Gastrocnemius medialis (tissue), 4 donors: ENCODE measurements at regions not wholly inside any gene's neighbourhood (a gene's known extent, or its start where the extent isn't known, plus 50 kb on each side); places are given as distances from the start of the nearest gene placed in this dataset.
"Not testable (repeated sequence)": the region's sequence is repeated elsewhere in the genome, so short reads cannot be mapped to it uniquely, and the experiment has no call there.

ENCODE experiments used
- ATAC-seq, 2 donors: fragments of 150-250 bp; one replicate each; pipeline ENCODE4 v1.9.1; 2016
- DNase-seq, 2 donors: peaks; one replicate each; pipeline ENCODE4 v3.0.0-alpha.2; 2019
- H3K27ac ChIP-seq, 4 donors: fragments of 200-600 bp; sonication (generic); 1 replicate in 1 of 4; 2 replicates in 3 of 4; pipeline ENCODE4 v1.5.1; 2016 to 2018; ENCODE audit warnings: mild to moderate bottlenecking in 2 of 4, moderate library complexity in 1 of 4
- H3K27me3 ChIP-seq, 3 donors: fragments of 200-600 bp; sonication (generic) in 2 of 3; 1 replicate in 1 of 3; 2 replicates in 2 of 3; pipeline versions ENCODE4 v1.5.1 to v1.6.0; 2016 to 2019; ENCODE audit warnings: mild to moderate bottlenecking in 1 of 3, moderate library complexity in 1 of 3
- H3K36me3 ChIP-seq, 2 donors: fragments of 200-600 bp; sonication (generic) in 1 of 2; one replicate each; pipeline ENCODE4 v1.5.1; 2017 to 2018
- H3K4me1 ChIP-seq, 2 donors: fragments of 200-600 bp; sonication (generic) in 1 of 2; one replicate each; pipeline ENCODE4 v1.5.1; 2016 to 2017; ENCODE audit warnings: mild to moderate bottlenecking in 2 of 2
- H3K4me3 ChIP-seq, 4 donors: fragments of 200-600 bp; sonication (generic) in 3 of 4; 1 replicate in 1 of 4; 2 replicates in 3 of 4; pipeline ENCODE4 v1.5.1; 2016 to 2019; ENCODE audit warnings: mild to moderate bottlenecking in 2 of 4
- H3K9me3 ChIP-seq, 3 donors: fragments of 200-600 bp; sonication (generic) in 2 of 3; 1 replicate in 1 of 3; 2 replicates in 2 of 3; pipeline ENCODE4 v1.5.1; 2016 to 2019
- POLR2A ChIP-seq, 2 donors: fragments of 450-650 bp; IDR thresholded peaks; one replicate each; pipeline ENCODE4 v1.6.1; 2017; ENCODE audit warnings: antibody characterized with exemption in 2 of 2, mild to moderate bottlenecking in 2 of 2, moderate library complexity in 2 of 2
- in situ Hi-C, 4 donors: fragments of 200-750 bp; cut with MboI; loops; one replicate each; pipeline versions ENCODE4 v1.15.0 to v1.8.0; 2017; ENCODE audit warnings: low sequenced_read_pairs in 4 of 4
- intact Hi-C: fragments of 100-400 bp; cut with DNase I; formaldehyde crosslinking; loops from one replicate; pipeline ENCODE4 v1.15.1; 2023; ENCODE audit warnings: low total_unique reads
- TF ChIP-seq, protein P1 (sequence below), 5 experiments: fragments of 450-650 bp in 3 of 5; fragments of 200-600 bp in 2 of 5; sonication (generic) in 2 of 5; IDR thresholded peaks in 4 of 5; conservative IDR thresholded peaks in 1 of 5; 1 replicate in 4 of 5; 2 replicates in 1 of 5; pipeline ENCODE4 v1.5.1; 2016 to 2019; ENCODE audit warnings: antibody characterized with exemption in 5 of 5, mild to moderate bottlenecking in 3 of 5, moderate library complexity in 3 of 5

DNA sequence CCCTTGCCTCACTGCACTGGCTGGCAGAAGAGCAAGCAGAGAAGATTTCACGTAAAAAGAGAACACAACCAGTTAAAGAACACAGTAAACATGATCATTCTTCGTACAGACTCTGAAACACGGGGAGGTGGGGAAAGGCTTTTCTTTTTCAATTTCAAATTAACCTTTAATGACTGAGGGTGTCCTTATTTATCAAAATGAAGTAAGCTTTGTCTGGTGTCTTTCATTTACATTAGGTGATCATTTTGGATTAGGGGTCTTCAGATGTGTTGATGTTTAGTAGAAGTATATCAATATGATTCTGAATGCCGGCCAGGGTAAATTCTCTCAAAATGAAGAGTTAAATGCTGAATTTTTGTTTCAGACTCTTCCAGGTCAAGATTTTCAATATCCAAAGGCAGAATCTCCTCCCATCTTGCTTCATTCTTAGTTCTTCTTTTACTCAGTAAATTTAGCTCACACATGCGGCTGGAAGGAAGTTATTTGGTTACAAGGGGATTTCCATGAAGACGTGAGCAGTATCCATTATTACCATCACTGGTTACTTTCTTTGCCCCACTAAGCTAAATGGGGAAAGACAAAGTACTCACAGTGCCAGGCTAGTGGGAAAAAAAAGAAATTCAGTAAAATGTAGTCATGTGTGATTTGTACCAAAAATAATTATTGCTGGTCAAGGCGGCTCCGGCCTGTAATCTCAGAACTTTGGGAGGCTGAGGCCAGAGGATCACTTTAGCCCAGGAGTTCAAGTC is 272.2 kb upstream of the NR2F2 start:
- no peaks in the 10 kb centered on the region for H3K27me3 ChIP-seq
- no peak overlapping the region for H3K4me3 ChIP-seq
- in situ Hi-C loops: no loop called here
- ATAC-seq: no peak
- H3K36me3 ChIP-seq: no peaks in the 10 kb centered on the region
- intact Hi-C loops: loop anchor here (10.0 kb wide), 1 partner anchor 367 kb away; no protein-coding TSS in a partner anchor
- no peak overlapping the region for H3K27ac ChIP-seq
- H3K9me3 ChIP-seq: no peaks in the 10 kb centered on the region
- no peak for TF ChIP-seq POLR2A (IDR thresholded peaks at IDR 0.05)
- TF ChIP-seq, protein P1, sequence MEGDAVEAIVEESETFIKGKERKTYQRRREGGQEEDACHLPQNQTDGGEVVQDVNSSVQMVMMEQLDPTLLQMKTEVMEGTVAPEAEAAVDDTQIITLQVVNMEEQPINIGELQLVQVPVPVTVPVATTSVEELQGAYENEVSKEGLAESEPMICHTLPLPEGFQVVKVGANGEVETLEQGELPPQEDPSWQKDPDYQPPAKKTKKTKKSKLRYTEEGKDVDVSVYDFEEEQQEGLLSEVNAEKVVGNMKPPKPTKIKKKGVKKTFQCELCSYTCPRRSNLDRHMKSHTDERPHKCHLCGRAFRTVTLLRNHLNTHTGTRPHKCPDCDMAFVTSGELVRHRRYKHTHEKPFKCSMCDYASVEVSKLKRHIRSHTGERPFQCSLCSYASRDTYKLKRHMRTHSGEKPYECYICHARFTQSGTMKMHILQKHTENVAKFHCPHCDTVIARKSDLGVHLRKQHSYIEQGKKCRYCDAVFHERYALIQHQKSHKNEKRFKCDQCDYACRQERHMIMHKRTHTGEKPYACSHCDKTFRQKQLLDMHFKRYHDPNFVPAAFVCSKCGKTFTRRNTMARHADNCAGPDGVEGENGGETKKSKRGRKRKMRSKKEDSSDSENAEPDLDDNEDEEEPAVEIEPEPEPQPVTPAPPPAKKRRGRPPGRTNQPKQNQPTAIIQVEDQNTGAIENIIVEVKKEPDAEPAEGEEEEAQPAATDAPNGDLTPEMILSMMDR (IDR thresholded peaks at IDR 0.05 in 4 of 5, conservative IDR thresholded peaks at IDR 0.05 in 1 of 5): no peak
- no peak for DNase-seq
- H3K4me1 ChIP-seq: peaks cover 6 to 8% of the 10 kb centered on the region in 2 donors

DNA sequence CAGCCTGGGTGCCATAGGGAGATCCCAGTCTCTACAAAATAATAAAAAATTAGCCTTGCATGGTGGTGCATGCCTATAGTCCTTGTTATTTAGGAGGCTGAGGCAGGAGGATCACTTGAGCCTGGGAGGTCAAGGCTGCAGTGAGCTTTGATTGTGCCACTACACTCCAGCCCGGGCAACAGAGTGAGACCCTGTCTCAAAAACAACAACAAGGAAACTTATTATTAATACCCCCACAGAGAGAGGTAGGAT is 271.7 kb upstream of the NR2F2 start:
- H3K27ac ChIP-seq, DNase-seq, ATAC-seq, H3K36me3 ChIP-seq, H3K9me3 ChIP-seq, H3K4me1 ChIP-seq, H3K27me3 ChIP-seq, H3K4me3 ChIP-seq, in situ Hi-C loops: not testable (repeated sequence)
- intact Hi-C loops: loop anchor here (10.0 kb wide), 1 partner anchor 366 kb away; no protein-coding TSS in a partner anchor

DNA sequence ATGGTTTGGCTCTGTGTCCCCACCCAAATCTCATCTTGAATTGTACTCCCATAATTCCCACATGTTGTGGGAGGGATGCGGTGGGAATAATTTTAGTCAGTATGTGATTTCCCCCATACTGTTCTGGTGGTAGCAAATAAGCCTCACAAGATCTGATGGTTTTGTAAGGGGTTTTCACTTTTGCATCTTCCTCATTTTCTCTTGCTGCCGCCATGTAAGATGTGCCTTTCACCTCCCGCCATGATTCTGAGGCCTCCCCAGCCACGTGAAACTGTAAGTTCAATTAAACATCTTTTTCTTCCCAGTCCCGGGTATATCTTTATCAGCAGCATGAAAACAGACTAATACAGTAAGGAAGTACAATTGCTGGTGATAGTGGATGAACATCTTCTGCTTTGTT is 269.9 kb upstream of the NR2F2 start:
- in situ Hi-C loops, intact Hi-C loops, H3K9me3 ChIP-seq, H3K36me3 ChIP-seq, H3K27ac ChIP-seq, DNase-seq, H3K4me3 ChIP-seq, ATAC-seq, H3K27me3 ChIP-seq, H3K4me1 ChIP-seq: not testable (repeated sequence)

DNA sequence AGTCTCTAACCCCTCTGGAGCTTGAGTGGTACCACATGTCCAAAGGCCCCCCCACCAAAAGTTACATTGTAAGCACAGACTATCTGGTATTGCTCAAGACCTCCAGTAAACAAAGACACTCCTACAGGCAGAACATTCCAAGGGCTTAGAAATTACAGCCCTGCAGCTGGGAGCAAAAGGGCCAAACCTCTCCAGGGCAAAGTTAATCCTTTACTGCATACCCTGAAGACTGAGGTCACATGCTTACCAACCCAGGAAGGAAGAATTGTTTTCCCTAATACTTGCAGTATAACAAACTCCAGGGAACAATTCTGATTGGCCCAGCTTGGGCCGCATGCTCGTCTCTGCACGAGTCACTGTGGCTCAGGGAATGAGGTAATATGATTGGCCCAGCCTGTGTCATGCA is 266.1 kb upstream of the NR2F2 start:
- in situ Hi-C loops (no loop called here), intact Hi-C loops (no loop called here)
- DNase-seq (no peak), ATAC-seq (no peak)
- Histone ChIP-seq H3K4me1 (no peaks in the 10 kb centered on the region), H3K4me3 (no peak overlapping the region), H3K27me3 (no peaks in the 10 kb centered on the region), H3K9me3 (no peaks in the 10 kb centered on the region), H3K36me3 (no peaks in the 10 kb centered on the region), H3K27ac (no peak overlapping the region)
- TF ChIP-seq, protein P1 (IDR thresholded peaks at IDR 0.05 in 4 of 5, conservative IDR thresholded peaks at IDR 0.05 in 1 of 5): no peak
- TF ChIP-seq POLR2A (IDR thresholded peaks at IDR 0.05): no peak

DNA sequence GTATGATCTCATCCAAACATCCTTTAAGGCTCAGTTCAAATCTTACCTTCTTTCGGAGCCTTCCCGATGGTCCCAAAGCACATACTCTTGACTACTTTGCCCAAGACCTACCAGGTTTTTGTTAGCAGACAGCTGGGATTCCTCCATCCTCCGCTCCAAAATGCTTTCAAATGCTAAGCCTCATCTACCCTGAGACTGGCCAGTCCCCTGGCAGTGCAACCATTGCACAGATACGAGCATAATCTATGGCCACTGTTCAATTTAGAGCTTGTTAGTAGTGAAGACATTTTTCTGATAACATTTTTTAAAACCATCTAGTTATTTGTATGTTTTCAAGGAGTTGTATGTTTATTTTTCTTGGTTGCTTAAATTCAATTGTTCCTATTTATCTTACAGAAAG is 264.4 kb upstream of the NR2F2 start:
- TF ChIP-seq, protein P1 (IDR thresholded peaks at IDR 0.05 in 4 of 5, conservative IDR thresholded peaks at IDR 0.05 in 1 of 5): no peak
- no peak for TF ChIP-seq POLR2A (IDR thresholded peaks at IDR 0.05)
- no peaks in the 10 kb centered on the region for H3K27me3 ChIP-seq
- H3K27ac ChIP-seq: no peak overlapping the region
- intact Hi-C loops: no loop called here
- DNase-seq (no peak), ATAC-seq (no peak)
- in situ Hi-C loops: no loop called here
- H3K36me3 ChIP-seq: no peaks in the 10 kb centered on the region
- no peaks in the 10 kb centered on the region for H3K9me3 ChIP-seq
- H3K4me1 ChIP-seq: no peaks in the 10 kb centered on the region
- no peak overlapping the region for H3K4me3 ChIP-seq
